GM12801 (cell line): ENCODE measurements at regions not wholly inside any gene's neighbourhood (a gene's known extent, or its start where the extent isn't known, plus 50 kb on each side); places are given as distances from the start of the nearest gene placed in this dataset.

Experiments used
- TF ChIP-seq, protein P1 (sequence below): IDR thresholded peaks from one replicate; pipeline ENCODE4 v1.5.1; 2011; ENCODE audit warnings: control low read depth; ENCODE audit not compliant: insufficient read length; ENCODE audit errors: extremely low read depth

- TF ChIP-seq, protein P1, sequence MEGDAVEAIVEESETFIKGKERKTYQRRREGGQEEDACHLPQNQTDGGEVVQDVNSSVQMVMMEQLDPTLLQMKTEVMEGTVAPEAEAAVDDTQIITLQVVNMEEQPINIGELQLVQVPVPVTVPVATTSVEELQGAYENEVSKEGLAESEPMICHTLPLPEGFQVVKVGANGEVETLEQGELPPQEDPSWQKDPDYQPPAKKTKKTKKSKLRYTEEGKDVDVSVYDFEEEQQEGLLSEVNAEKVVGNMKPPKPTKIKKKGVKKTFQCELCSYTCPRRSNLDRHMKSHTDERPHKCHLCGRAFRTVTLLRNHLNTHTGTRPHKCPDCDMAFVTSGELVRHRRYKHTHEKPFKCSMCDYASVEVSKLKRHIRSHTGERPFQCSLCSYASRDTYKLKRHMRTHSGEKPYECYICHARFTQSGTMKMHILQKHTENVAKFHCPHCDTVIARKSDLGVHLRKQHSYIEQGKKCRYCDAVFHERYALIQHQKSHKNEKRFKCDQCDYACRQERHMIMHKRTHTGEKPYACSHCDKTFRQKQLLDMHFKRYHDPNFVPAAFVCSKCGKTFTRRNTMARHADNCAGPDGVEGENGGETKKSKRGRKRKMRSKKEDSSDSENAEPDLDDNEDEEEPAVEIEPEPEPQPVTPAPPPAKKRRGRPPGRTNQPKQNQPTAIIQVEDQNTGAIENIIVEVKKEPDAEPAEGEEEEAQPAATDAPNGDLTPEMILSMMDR = no peak
Measured at GRCh38 chr12:66965621-66966020, 286.7 kb upstream of the GRIP1 start.

DNA sequence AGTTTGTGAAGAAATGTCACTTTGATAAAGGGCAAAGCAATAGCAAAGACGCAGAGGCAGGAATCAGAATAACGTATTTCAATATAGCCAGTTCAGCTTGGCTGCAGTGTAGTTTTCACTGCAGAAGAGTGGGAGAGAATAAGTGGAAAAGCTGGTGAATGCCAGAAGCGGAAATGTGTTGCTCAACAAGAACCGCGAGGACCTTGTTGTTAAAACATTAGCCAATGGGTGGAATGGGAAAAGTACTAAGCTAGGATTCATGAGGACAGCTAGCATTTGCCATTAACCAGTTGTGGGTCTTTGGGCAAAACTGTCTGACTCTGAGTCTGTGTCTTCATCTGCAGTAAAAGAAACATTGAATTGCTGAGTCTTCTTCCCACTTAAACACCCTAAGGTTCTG, 292.9 kb upstream of the GRIP1 start:
- TF ChIP-seq, protein P1 = no peak

GRCh38 chr12:66976526-66976925, 292.6 kb upstream of the CAND1 start:
- TF ChIP-seq, protein P1 = no peak

DNA sequence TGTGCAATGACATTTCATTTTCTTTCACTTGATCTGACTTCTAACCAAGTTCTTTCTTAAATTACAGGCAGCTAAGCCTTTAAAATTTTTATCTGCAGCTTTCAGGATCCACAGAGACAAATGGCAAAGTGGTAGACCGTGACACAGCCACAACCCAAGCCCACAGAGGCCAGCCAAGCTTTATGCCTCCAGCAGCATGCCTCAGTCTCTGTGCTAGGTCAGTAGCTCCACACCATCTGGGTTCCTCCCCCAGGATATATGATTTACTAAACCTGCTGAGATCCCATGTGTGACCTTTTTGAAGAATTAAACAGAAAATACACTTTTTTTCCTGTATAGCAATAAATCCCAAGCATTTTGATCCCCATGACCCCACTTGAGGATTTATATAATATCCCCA, 290.4 kb upstream of the CAND1 start:
- TF ChIP-seq, protein P1 = no peak

- TF ChIP-seq, protein P1 = no peak
Measured at GRCh38 chr12:66979251-66979650, 289.9 kb upstream of the CAND1 start.

DNA sequence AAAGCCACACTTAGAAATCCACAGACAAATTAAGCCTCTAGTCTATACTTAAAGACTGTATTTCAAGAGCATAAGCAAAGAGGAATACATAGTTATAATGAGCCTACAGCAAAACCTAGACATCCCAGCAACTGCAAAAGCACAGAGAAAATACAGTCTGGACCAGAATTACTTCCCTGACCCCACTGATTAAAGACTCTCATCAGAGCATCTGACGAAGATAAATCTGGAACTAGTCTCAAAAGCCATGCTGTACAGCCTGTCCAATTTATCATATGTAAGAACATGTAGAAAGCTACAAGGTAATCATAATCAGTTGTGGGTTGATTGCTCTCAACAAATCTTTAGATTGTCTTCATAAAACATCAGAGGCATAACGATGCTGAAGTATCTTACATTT, 285.1 kb upstream of the CAND1 start:
- TF ChIP-seq, protein P1 = no peak

GRCh38 chr12:66984962-66985361, 284.2 kb upstream of the CAND1 start:
- TF ChIP-seq, protein P1 = no peak

GRCh38 chr12:66999141-66999540, 270.0 kb upstream of the CAND1 start:
- TF ChIP-seq, protein P1 = no peak
